Activated T-helper 17 cell treated with anti-CD3 and anti-CD28 coated beads, Interleukin-2, amount 50 U/mL, for 72 hours (primary cell): ENCODE measurements at regions not wholly inside any gene's neighbourhood (a gene's known extent, or its start where the extent isn't known, plus 50 kb on each side); places are given as distances from the start of the nearest gene placed in this dataset.

Source experiments
- ATAC-seq: fragments of 150-1000 bp; cut with Tn5 transposase; replicated peaks from 2 replicates; pipeline ENCODE4 v1.10.0; 2021; ENCODE audit warnings: mild to moderate bottlenecking, moderate library complexity
- H3K27ac Mint-ChIP-seq: one replicate; pipeline ENCODE4 v1.8.0; 2022; ENCODE audit warnings: mixed read lengths
- H3K27me3 Mint-ChIP-seq: one replicate; pipeline ENCODE4 v1.8.0; 2022; ENCODE audit warnings: mixed read lengths
- H3K36me3 Mint-ChIP-seq: one replicate; pipeline ENCODE4 v1.8.0; 2022; ENCODE audit warnings: low read depth, mild to moderate bottlenecking, mixed read lengths
- H3K4me1 Mint-ChIP-seq: one replicate; pipeline ENCODE4 v1.8.0; 2022; ENCODE audit warnings: mixed read lengths
- H3K4me3 Mint-ChIP-seq: one replicate; pipeline ENCODE4 v1.8.0; 2022; ENCODE audit warnings: mild to moderate bottlenecking, mixed read lengths
- H3K9me3 Mint-ChIP-seq: one replicate; pipeline ENCODE4 v1.8.0; 2022; ENCODE audit warnings: mixed read lengths

DNA sequence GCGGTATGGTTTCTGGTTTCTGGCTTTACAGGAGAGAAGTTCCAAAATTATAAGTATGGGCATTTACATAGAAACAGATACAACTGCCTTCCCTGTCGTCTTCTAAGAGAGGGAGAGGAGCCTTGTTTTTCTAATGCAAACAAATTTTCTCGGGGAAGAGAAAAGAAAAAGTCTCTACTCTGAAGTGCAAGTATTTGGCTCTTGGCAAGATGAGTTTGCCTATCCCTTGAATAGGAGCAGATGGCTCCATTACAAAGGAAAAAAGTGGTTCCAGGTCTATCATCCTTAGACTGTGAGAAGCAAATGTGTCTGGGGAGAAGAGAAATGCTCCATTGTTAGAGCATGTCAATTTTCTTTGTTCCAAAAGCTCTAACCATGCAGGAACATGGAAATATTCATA, 455.6 kb downstream of the BUD13 start:
- Mint-ChIP-seq H3K9me3 (no peaks in the 10 kb centered on the region), H3K4me3 (no peak overlapping the region), H3K4me1 (no peaks in the 10 kb centered on the region), H3K27me3 (peaks cover 6% of the 10 kb centered on the region), H3K36me3 (no peaks in the 10 kb centered on the region), H3K27ac (no peak overlapping the region)
- ATAC-seq, result no peak

DNA sequence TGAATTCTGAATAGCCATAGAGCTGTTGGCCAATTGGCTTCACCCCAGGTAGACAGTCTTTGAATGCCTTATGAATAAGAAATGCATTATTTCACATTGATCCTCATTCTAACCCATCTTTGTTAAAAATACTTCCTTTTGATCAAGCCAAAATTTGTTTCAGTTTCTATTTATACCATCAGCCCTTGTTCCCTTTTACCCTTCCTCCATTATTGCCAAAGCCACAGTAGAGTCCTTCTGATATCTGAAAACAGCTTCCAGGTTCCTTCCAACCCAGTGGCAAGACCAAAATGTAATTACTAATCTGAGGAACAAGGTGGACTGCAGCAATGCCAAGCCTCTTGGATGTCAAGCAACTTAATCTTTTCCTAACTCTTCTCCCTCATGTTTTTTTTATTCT, 458.8 kb downstream of the BUD13 start:
- no peaks in the 10 kb centered on the region for H3K36me3 Mint-ChIP-seq
- H3K4me3 Mint-ChIP-seq, result no peak overlapping the region
- H3K27me3 Mint-ChIP-seq, result peaks cover 14% of the 10 kb centered on the region
- H3K27ac Mint-ChIP-seq, result no peak overlapping the region
- peaks cover 3% of the 10 kb centered on the region for H3K9me3 Mint-ChIP-seq
- H3K4me1 Mint-ChIP-seq, result no peaks in the 10 kb centered on the region
- no peak for ATAC-seq

DNA sequence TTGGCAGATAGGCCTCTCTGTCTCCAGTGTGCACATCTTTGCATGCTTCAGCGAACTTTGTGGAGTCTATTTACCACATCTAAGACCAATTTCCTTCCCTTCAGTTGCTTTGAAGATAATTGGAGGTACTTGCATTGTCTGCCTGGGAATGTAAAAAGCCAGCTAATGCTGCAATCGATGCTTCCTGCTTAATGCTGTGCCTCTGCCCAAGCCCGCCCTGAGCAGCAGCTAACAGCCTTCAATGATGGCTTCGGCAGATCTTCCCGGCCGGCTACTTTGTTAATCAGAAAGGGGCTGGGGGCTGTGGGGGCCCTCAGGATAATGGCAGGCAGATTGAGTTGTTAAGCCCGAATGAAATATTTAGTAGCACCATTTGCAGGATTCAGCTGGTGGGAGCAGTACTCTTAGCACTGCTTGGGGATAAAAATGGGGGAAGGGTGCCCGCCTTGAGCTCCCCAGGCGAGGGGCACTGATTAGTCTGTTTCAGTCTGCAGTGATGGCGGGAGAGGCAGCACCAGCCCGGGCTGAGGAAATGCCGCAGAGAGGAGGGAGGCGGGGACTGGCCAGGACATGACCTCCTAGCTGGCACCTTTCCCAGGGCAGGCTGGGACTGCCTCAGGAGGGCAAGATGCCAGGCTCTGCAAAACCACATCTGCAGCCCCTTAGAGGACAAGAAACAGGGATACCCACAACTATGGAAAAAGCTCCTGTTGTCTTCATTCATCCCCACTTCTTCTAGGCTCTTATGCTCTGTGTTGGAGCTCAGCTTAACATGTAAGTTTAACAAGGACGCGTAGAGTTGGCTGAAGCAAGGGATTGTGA, 460.0 kb downstream of the BUD13 start:
- H3K4me3 Mint-ChIP-seq, result no peak overlapping the region
- peaks cover 3% of the 10 kb centered on the region for H3K9me3 Mint-ChIP-seq
- ATAC-seq, result no peak
- peaks cover 15% of the 10 kb centered on the region for H3K27me3 Mint-ChIP-seq
- no peaks in the 10 kb centered on the region for H3K36me3 Mint-ChIP-seq
- H3K27ac Mint-ChIP-seq, result no peak overlapping the region
- no peaks in the 10 kb centered on the region for H3K4me1 Mint-ChIP-seq

DNA sequence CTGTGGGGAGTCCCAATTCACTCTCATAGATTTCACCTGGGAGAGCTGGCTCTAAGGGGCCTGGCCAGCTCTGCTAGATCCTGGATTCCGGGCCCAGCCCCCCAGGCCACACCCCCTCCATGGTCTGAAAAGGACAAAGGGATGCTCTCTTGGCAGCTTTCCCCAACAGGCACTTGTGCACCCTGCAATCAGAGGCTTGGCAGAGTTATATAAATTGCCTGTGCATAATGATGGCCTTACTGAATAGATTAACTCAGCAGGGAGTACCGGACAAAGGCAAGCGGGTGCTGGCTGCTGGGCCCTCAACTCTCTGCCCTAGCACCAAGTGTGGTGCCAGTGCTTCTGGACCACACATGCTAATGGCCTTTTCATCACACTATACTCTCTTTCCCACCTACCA, 461.6 kb downstream of the BUD13 start:
- Mint-ChIP-seq H3K27ac (no peak overlapping the region), H3K9me3 (peaks cover 3% of the 10 kb centered on the region), H3K4me3 (no peak overlapping the region), H3K4me1 (no peaks in the 10 kb centered on the region), H3K27me3 (peaks cover 22% of the 10 kb centered on the region), H3K36me3 (no peaks in the 10 kb centered on the region)
- no peak for ATAC-seq

DNA sequence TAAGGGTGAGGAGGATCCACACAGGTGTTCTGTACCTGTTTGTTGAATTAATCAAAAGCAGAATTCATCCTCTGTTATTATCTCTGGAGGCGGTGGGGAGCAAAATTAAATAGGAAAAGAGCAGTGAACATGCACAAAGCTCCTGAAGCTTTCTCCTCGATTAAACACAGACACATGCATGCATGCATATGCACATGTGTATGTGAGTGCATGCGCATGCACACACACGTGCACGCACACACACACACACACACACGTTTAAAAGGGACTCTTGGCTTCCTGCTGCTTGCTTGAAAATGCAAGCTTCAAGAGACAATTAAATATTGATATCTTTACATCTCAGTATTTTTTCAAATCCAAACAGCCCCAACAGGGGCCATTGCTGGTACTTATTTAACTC, 462.1 kb downstream of the BUD13 start:
- H3K27me3 Mint-ChIP-seq, result peaks cover 22% of the 10 kb centered on the region
- H3K9me3 Mint-ChIP-seq, result peaks cover 3% of the 10 kb centered on the region
- no peaks in the 10 kb centered on the region for H3K36me3 Mint-ChIP-seq
- no peaks in the 10 kb centered on the region for H3K4me1 Mint-ChIP-seq
- no peak for ATAC-seq
- H3K27ac Mint-ChIP-seq, result no peak overlapping the region
- H3K4me3 Mint-ChIP-seq, result no peak overlapping the region

DNA sequence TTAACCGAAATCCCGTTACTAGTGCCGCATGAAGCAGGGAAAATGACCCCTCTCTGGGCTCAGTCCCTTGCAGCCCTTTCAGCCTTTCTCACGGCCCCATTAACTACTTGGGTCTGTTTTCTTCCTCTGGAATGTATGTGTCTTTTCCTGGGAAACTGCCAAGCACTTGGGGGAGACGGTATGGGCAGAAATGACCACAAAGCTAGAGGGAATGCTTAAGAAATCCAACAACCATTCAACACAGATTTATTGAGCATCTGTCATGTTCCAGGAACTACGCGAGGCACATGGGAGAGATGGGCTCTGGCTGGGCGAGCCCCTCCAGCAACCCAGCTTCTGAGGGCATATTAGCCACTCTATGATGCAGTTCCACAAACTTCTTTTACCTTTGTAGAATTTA, 462.6 kb downstream of the BUD13 start:
- ATAC-seq, result no peak
- Mint-ChIP-seq H3K27ac (no peak overlapping the region), H3K9me3 (peaks cover 3% of the 10 kb centered on the region), H3K36me3 (no peaks in the 10 kb centered on the region), H3K4me1 (no peaks in the 10 kb centered on the region), H3K4me3 (no peak overlapping the region), H3K27me3 (peaks cover 22% of the 10 kb centered on the region)

DNA sequence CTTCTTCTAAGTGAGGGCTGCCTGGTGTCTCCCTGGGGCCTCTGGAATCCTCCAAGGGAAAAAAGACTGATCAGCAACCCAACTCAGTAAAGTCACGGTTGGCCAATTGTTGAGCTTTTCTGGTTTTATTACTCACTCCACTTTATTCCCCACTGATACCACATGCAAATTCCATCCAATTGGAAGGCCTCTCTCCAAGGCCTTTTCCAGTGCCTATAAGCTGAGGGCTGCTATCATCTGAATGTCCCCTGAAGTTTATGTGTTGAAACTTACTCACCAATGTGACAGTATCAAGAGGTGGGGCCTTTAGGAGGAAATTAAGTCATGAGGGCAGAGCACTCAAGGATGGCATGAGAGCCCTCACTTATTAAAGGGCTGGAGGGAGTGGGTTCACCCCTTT, 463.3 kb downstream of the BUD13 start:
- H3K4me3 Mint-ChIP-seq, result no peak overlapping the region
- H3K9me3 Mint-ChIP-seq, result peaks cover 3% of the 10 kb centered on the region
- no peak overlapping the region for H3K27ac Mint-ChIP-seq
- H3K27me3 Mint-ChIP-seq, result peaks cover 20% of the 10 kb centered on the region
- H3K36me3 Mint-ChIP-seq, result no peaks in the 10 kb centered on the region
- no peaks in the 10 kb centered on the region for H3K4me1 Mint-ChIP-seq
- no peak for ATAC-seq

DNA sequence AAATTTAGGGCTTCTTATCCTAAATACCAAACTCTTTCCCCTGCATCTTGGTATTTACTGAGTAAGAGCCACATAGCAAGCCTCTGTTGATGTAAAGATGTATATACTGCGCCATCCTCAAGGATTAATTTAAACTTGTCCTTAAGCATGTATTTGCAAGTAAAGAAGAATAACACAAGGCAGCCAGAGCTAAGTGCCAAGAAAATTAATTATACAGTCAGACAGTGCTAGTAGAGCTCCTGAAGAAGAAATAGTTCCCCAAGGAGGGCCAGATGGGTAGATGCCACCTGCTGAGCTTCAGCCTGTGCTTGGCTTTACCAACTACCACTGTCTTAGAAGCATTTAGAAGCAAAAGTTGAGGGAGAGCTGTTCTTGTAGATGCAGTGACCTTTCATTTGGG, 470.0 kb downstream of the BUD13 start:
- Mint-ChIP-seq H3K36me3 (no peaks in the 10 kb centered on the region), H3K4me1 (no peaks in the 10 kb centered on the region)

DNA sequence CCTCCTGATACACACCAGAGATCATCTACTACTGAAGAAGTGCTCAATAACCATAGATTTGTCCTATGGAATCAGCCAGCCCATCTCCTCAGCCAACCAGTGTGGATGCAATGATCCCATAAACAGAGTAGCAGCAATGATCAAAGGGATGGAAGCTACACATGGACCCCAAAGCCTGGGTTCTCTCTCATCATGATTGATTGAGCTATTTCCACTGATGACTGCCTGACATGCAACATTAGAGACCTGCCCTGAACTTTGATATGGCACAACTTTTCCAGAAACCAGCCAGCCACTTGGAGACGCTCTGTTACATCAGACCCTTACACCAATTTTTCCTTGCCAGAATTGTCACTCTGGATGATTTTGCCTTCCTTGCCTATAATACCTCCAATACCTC, 471.6 kb downstream of the BUD13 start:
- Mint-ChIP-seq H3K36me3 (no peaks in the 10 kb centered on the region), H3K4me3 (no peak overlapping the region), H3K27me3 (peaks cover 3% of the 10 kb centered on the region), H3K9me3 (no peaks in the 10 kb centered on the region), H3K4me1 (no peaks in the 10 kb centered on the region), H3K27ac (no peak overlapping the region)
- no peak for ATAC-seq

More for the DNA sequence above, 470.0 kb downstream of the BUD13 start:
- Mint-ChIP-seq H3K27ac (no peak overlapping the region), H3K4me3 (no peak overlapping the region), H3K9me3 (no peaks in the 10 kb centered on the region), H3K27me3 (peaks cover 10% of the 10 kb centered on the region)
- no peak for ATAC-seq

DNA sequence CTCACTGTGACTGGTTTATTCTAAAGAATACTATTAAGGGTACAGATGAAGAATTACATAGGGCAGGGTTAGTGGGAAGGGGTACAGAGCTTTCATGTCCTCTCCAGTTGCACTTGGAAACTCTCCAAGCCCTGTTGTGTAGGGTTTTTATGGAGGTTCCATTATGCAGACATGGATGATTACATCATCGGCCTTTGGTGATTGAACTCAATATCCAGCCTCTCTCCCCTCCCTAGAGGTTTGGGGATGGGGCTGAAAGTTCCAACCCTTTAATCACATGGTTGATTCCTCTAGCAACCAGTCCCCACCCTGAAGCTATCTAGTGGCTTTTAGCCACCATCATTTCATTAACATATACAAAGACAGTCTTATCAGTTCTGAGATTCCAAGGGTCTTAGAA, 472.6 kb downstream of the BUD13 start:
- peaks cover 6% of the 10 kb centered on the region for H3K27me3 Mint-ChIP-seq
- H3K4me3 Mint-ChIP-seq, result no peak overlapping the region
- H3K27ac Mint-ChIP-seq, result no peak overlapping the region

DNA sequence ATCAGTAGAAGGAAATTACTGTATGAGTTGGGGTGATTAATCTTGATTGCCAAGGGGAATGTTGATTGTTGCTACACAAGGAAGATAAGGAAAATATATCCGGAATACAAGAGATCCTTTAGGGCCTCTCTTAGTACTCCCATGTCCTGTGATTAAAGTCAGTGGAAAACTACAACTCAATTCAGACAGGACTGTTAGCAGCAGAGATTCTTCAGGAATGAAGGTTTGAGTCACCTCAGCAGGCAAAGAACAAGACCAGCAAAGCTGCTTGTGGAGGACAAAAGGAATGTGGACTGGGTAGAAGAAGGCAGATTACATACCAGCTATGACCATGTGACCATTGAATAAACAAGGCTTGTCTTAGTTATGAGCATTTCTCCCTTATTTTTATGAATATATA, 478.2 kb downstream of the BUD13 start:
- no peak overlapping the region for H3K4me3 Mint-ChIP-seq
- peaks cover 7% of the 10 kb centered on the region for H3K9me3 Mint-ChIP-seq
- peaks cover 6% of the 10 kb centered on the region for H3K27me3 Mint-ChIP-seq

More for the DNA sequence above, 472.6 kb downstream of the BUD13 start:
- no peaks in the 10 kb centered on the region for H3K4me1 Mint-ChIP-seq
- H3K36me3 Mint-ChIP-seq, result no peaks in the 10 kb centered on the region
- ATAC-seq, result no peak
- no peaks in the 10 kb centered on the region for H3K9me3 Mint-ChIP-seq

DNA sequence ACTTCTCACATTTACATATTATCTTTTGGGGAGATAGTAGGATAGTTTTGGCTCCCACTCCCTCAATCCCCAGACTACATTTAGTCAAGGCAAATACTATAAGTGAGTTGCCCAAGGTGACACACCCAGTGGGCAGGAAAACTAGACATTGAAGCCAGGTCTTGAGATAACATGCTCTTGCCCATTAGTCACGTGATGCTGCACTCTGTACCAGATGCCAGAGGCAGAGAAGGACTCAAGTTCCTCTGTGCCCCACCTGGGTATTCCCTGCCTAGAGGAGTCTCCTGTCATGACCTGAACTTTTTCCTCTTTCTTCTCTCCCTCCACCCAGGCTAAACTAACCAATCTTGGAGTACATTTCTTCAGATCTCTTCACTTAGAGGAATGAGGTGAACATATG, 484.9 kb downstream of the BUD13 start:
- peaks cover 16% of the 10 kb centered on the region for H3K9me3 Mint-ChIP-seq
- no peaks in the 10 kb centered on the region for H3K36me3 Mint-ChIP-seq
- H3K27ac Mint-ChIP-seq, result no peak overlapping the region
- peaks cover 4% of the 10 kb centered on the region for H3K27me3 Mint-ChIP-seq
- ATAC-seq, result no peak
- H3K4me1 Mint-ChIP-seq, result no peaks in the 10 kb centered on the region
- no peak overlapping the region for H3K4me3 Mint-ChIP-seq

More for the DNA sequence above, 478.2 kb downstream of the BUD13 start:
- ATAC-seq, result no peak
- no peaks in the 10 kb centered on the region for H3K4me1 Mint-ChIP-seq
- no peak overlapping the region for H3K27ac Mint-ChIP-seq
- H3K36me3 Mint-ChIP-seq, result no peaks in the 10 kb centered on the region

DNA sequence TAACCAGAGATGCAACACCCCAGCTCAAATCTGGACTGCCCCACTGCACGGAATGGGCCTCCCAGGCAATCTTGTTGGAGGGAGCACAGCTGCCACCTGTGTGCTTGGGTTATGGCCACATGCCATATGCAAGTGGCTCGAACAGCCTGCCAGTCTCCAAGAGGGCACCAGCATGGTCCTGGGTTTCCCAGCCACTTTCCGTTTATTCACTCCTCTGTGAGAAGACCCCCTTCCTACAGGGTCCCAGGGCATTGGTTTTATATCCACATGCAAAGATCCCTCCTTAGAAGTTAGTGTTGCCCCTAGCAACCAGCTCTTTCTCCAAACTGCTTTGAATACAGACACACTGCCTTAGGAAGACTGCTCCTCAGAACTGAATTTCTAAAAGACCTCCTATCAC, 487.8 kb downstream of the BUD13 start:
- Mint-ChIP-seq H3K27ac (no peak overlapping the region), H3K4me3 (no peak overlapping the region), H3K27me3 (peaks cover 4% of the 10 kb centered on the region), H3K36me3 (no peaks in the 10 kb centered on the region), H3K9me3 (peaks cover 12% of the 10 kb centered on the region), H3K4me1 (no peaks in the 10 kb centered on the region)
- ATAC-seq, result no peak

DNA sequence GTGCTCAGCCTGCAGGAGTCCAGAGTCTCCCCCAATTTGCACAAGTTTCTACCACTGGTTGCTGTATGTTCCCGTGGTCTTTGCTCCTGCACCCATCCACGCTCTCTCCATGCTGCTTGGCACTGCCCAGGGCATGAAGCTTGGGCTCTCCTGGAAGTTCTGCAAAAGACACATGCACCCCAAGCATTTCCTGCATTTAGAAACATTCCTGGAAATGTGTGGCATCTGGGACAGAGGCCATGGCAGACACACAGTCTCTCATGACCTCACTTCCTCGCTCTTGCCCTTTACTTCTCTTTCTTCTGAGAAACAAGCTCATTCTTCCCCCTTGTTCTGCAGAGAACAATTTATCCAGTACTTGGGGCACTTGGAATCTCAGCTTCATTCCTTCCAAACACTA, 489.5 kb downstream of the BUD13 start:
- Mint-ChIP-seq H3K4me1 (no peaks in the 10 kb centered on the region), H3K4me3 (no peak overlapping the region), H3K27ac (no peak overlapping the region), H3K36me3 (no peaks in the 10 kb centered on the region), H3K27me3 (peaks cover 8% of the 10 kb centered on the region), H3K9me3 (peaks cover under 1% of the 10 kb centered on the region)
- no peak for ATAC-seq

DNA sequence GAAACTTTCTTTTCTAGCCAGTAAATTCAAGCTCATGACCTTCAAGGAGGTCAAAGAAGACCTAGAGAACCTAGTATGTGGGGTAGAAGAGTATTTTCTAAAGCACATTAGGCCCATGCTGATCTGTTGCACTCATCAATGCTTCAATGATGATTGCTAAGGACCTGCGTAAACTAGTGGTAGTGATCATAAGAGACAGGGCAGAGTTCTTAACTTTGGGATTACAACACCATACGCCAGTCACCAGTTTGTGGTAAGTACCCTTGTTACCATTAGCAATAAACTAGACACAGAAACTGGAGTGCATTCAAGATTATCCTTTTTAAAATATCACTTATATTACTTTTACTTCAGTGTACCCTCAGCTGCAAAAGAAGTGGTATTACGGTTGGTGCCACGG, 490.3 kb downstream of the BUD13 start:
- Mint-ChIP-seq H3K27ac (no peak overlapping the region), H3K27me3 (peaks cover 4% of the 10 kb centered on the region), H3K36me3 (no peaks in the 10 kb centered on the region), H3K4me3 (no peak overlapping the region), H3K9me3 (no peaks in the 10 kb centered on the region), H3K4me1 (no peaks in the 10 kb centered on the region)
- no peak for ATAC-seq
